SK-N-MC (cell line): ENCODE measurements at regions not wholly inside any gene's neighbourhood (a gene's known extent, or its start where the extent isn't known, plus 50 kb on each side); places are given as distances from the start of the nearest gene placed in this dataset.
"Not testable (repeated sequence)": the region's sequence is repeated elsewhere in the genome, so short reads cannot be mapped to it uniquely, and the experiment has no call there.

Source experiments
- DNase-seq: peaks from one replicate; pipeline ENCODE4 v3.0.0-alpha.2; 2011; ENCODE audit warnings: low read depth, low spot score
- H3K27ac ChIP-seq: fragments of 200-600 bp; sonication (generic); 2 replicates; pipeline ENCODE4 v1.5.1; 2016; ENCODE audit warnings: mixed run types
- H3K36me3 ChIP-seq: fragments of 200-600 bp; sonication (generic); 2 replicates; pipeline ENCODE4 v1.6.1; 2017; ENCODE audit warnings: antibody characterized with exemption, low read length, mixed read lengths; ENCODE audit not compliant: insufficient read depth
- H3K4me3 ChIP-seq: fragments of 200-600 bp; sonication (generic); 2 replicates; pipeline ENCODE4 v1.5.1; 2016
- H3K9ac ChIP-seq: fragments of 200-600 bp; sonication (generic); 2 replicates; pipeline ENCODE4 v1.8.0; 2017; ENCODE audit warnings: mixed run types, mixed read lengths; ENCODE audit not compliant: insufficient read length
- H3K9me3 ChIP-seq: fragments of 200-600 bp; sonication (generic); 2 replicates; pipeline ENCODE4 v1.6.1; 2017; ENCODE audit warnings: low read depth, mild to moderate bottlenecking, antibody characterized with exemption, low read length, moderate library complexity, mixed read lengths
- EZH2 ChIP-seq: fragments of 200-600 bp; sonication (generic); IDR thresholded peaks from one replicate; pipeline ENCODE4 v1.6.1; 2017; ENCODE audit warnings: antibody characterized with exemption
- FOXP2 ChIP-seq: optimal IDR thresholded peaks from 2 replicates; pipeline ENCODE3; 2011; ENCODE audit warnings: mild to moderate bottlenecking, moderate library complexity; ENCODE audit not compliant: insufficient read depth; ENCODE audit errors: extremely low read length, control extremely low read depth
- POLR2AphosphoS5 ChIP-seq: IDR thresholded peaks from 2 replicates; pipeline ENCODE4 v1.6.1; 2012; ENCODE audit warnings: mild to moderate bottlenecking, low read depth, low read length, borderline replicate concordance

- Histone ChIP-seq H3K9ac (no peak overlapping the region), H3K27ac (no peak overlapping the region)
- no peak for TF ChIP-seq FOXP2
- no peak for TF ChIP-seq POLR2AphosphoS5
Observed at GRCh38 chrX:104419926-104420325, 146.1 kb upstream of the IL1RAPL2 start.

GRCh38 chrX:104419211-104419610 is 146.8 kb upstream of the IL1RAPL2 start:
- H3K36me3 ChIP-seq, result no peaks in the 10 kb centered on the region
- TF ChIP-seq POLR2AphosphoS5 (no peak), FOXP2 (no peak), EZH2 (no peak)
- no peak for DNase-seq
- H3K9me3 ChIP-seq, result no peaks in the 10 kb centered on the region; the same call in 1 of the 2 replicates
- no peak overlapping the region for H3K27ac ChIP-seq
- H3K4me3 ChIP-seq, result no peak overlapping the region
- H3K9ac ChIP-seq, result no peak overlapping the region

More at GRCh38 chrX:104419926-104420325, 146.1 kb upstream of the IL1RAPL2 start:
- Histone ChIP-seq H3K4me3 (no peak overlapping the region), H3K36me3 (no peaks in the 10 kb centered on the region), H3K9me3 (no peaks in the 10 kb centered on the region; the same call in 1 of the 2 replicates)
- no peak for DNase-seq

- TF ChIP-seq POLR2AphosphoS5 (no peak), EZH2 (no peak), FOXP2 (no peak)
- no peak for DNase-seq
- H3K36me3 ChIP-seq, result no peaks in the 10 kb centered on the region
- no peak overlapping the region for H3K9ac ChIP-seq
- H3K27ac ChIP-seq, result no peak overlapping the region
- H3K4me3 ChIP-seq, result no peak overlapping the region
- H3K9me3 ChIP-seq, result no peaks in the 10 kb centered on the region
Observed at GRCh38 chrX:104411800-104412199, 154.2 kb upstream of the IL1RAPL2 start.

GRCh38 chrX:104400387-104400786 is 145.7 kb upstream of the ESX1 start:
- Histone ChIP-seq H3K9ac (no peak overlapping the region), H3K36me3 (no peaks in the 10 kb centered on the region), H3K4me3 (no peak overlapping the region), H3K9me3 (no peaks in the 10 kb centered on the region), H3K27ac (no peak overlapping the region)
- no peak for DNase-seq
- TF ChIP-seq POLR2AphosphoS5 (no peak), FOXP2 (no peak), EZH2 (no peak)

GRCh38 chrX:104392350-104392749 is 137.6 kb upstream of the ESX1 start:
- no peaks in the 10 kb centered on the region for H3K9me3 ChIP-seq
- no peak for DNase-seq
- H3K4me3 ChIP-seq, result no peak overlapping the region
- H3K9ac ChIP-seq, result no peak overlapping the region
- no peak for TF ChIP-seq POLR2AphosphoS5
- no peak for TF ChIP-seq FOXP2
- no peak for TF ChIP-seq EZH2
- H3K36me3 ChIP-seq, result no peaks in the 10 kb centered on the region
- H3K27ac ChIP-seq, result no peak overlapping the region

GRCh38 chrX:104391906-104392305 is 137.2 kb upstream of the ESX1 start:
- H3K4me3 ChIP-seq, result no peak overlapping the region
- H3K36me3 ChIP-seq, result no peaks in the 10 kb centered on the region
- no peaks in the 10 kb centered on the region for H3K9me3 ChIP-seq
- no peak overlapping the region for H3K27ac ChIP-seq
- DNase-seq, result no peak
- no peak for TF ChIP-seq FOXP2
- TF ChIP-seq POLR2AphosphoS5, result no peak
- no peak for TF ChIP-seq EZH2
- H3K9ac ChIP-seq, result no peak overlapping the region

GRCh38 chrX:104376937-104377336 is 122.2 kb upstream of the ESX1 start:
- no peaks in the 10 kb centered on the region for H3K36me3 ChIP-seq
- no peak overlapping the region for H3K9ac ChIP-seq
- H3K9me3 ChIP-seq, result no peaks in the 10 kb centered on the region
- no peak for TF ChIP-seq POLR2AphosphoS5
- no peak for TF ChIP-seq FOXP2
- TF ChIP-seq EZH2, result no peak
- no peak overlapping the region for H3K27ac ChIP-seq
- no peak overlapping the region for H3K4me3 ChIP-seq
- no peak for DNase-seq

- H3K9ac ChIP-seq, result no peak overlapping the region
- DNase-seq, result no peak
- no peaks in the 10 kb centered on the region for H3K9me3 ChIP-seq
- no peak overlapping the region for H3K27ac ChIP-seq
- no peaks in the 10 kb centered on the region for H3K36me3 ChIP-seq
- TF ChIP-seq POLR2AphosphoS5, result no peak
- no peak for TF ChIP-seq FOXP2
- no peak for TF ChIP-seq EZH2
- no peak overlapping the region for H3K4me3 ChIP-seq
Observed at GRCh38 chrX:104372547-104372946, 117.8 kb upstream of the ESX1 start.

- Histone ChIP-seq H3K9me3 (no peaks in the 10 kb centered on the region), H3K36me3 (no peaks in the 10 kb centered on the region), H3K27ac (no peak overlapping the region), H3K9ac (no peak overlapping the region), H3K4me3 (no peak overlapping the region)
- DNase-seq, result no peak
- no peak for TF ChIP-seq EZH2
- no peak for TF ChIP-seq POLR2AphosphoS5
- TF ChIP-seq FOXP2, result no peak
Observed at GRCh38 chrX:104370089-104370488, 115.4 kb upstream of the ESX1 start.

- H3K9me3 ChIP-seq, H3K27ac ChIP-seq, H3K4me3 ChIP-seq, DNase-seq, H3K9ac ChIP-seq, H3K36me3 ChIP-seq: not testable (repeated sequence)
Observed at GRCh38 chrX:104360774-104361173, 106.0 kb upstream of the ESX1 start.
